GM12873 (cell line): ENCODE measurements at regions not wholly inside any gene's neighbourhood (a gene's known extent, or its start where the extent isn't known, plus 50 kb on each side); places are given as distances from the start of the nearest gene placed in this dataset.

Experiments
- TF ChIP-seq, protein P1 (sequence below): IDR thresholded peaks from 2 replicates; pipeline ENCODE4 v1.5.1; 2012; ENCODE audit warnings: low read depth, mild to moderate bottlenecking, moderate library complexity, low read length, control low read depth; ENCODE audit not compliant: insufficient read depth; ENCODE audit errors: missing control alignments

- TF ChIP-seq, protein P1, sequence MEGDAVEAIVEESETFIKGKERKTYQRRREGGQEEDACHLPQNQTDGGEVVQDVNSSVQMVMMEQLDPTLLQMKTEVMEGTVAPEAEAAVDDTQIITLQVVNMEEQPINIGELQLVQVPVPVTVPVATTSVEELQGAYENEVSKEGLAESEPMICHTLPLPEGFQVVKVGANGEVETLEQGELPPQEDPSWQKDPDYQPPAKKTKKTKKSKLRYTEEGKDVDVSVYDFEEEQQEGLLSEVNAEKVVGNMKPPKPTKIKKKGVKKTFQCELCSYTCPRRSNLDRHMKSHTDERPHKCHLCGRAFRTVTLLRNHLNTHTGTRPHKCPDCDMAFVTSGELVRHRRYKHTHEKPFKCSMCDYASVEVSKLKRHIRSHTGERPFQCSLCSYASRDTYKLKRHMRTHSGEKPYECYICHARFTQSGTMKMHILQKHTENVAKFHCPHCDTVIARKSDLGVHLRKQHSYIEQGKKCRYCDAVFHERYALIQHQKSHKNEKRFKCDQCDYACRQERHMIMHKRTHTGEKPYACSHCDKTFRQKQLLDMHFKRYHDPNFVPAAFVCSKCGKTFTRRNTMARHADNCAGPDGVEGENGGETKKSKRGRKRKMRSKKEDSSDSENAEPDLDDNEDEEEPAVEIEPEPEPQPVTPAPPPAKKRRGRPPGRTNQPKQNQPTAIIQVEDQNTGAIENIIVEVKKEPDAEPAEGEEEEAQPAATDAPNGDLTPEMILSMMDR, result no peak
Measured at GRCh38 chr5:136694258-136694657, 328.9 kb upstream of the TRPC7 start.

- TF ChIP-seq, protein P1, result no peak
Measured at GRCh38 chr5:136689552-136689951, 324.2 kb upstream of the TRPC7 start.

GRCh38 chr5:136686192-136686872 is 321.0 kb upstream of the TRPC7 start:
- TF ChIP-seq, protein P1, result peak; percentile 59

- TF ChIP-seq, protein P1, result no peak
Measured at GRCh38 chr5:136682986-136683385, 317.6 kb upstream of the TRPC7 start.

DNA sequence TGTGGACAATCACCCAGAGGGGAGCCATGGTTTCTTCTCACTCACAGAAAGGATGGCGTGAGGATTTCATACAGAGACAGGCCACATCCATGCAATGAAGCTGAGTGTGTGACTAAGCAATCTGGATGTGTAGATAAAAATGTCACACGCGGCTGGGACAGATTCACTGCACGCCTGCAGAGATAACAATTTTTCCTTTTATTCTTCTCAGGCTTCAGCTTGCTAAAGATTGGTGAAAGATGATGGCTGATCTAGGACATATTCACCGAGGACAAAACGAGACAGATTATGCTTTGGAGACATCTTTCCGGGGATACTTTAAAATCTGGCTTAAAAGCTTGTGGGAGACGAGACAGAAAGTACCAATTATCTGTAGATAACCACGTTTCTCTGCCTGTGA is 313.9 kb upstream of the TRPC7 start:
- TF ChIP-seq, protein P1, result no peak

DNA sequence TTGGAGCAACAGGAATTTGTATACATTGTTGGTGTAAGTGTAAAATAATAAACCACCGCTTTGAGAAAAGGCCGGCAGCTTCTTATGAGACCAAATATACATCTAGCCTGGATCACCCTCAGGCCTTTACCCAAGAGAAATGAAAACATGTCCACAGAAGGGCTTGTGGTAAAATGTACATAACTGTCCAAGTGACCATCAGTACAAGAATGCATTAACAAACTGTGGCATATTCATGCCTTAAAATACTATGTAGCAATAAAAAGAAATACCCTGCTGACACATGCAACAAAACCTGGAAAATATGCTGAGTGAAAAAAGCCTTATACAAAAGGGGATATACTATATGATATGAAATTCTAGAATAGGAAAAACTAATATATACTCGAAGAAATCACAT is 311.9 kb upstream of the TRPC7 start:
- TF ChIP-seq, protein P1, result no peak

- TF ChIP-seq, protein P1, result no peak
Measured at GRCh38 chr5:136676685-136677084, 311.3 kb upstream of the TRPC7 start.
